Keratinocyte (primary cell): ENCODE measurements at regions not wholly inside any gene's neighbourhood (a gene's known extent, or its start where the extent isn't known, plus 50 kb on each side); places are given as distances from the start of the nearest gene placed in this dataset.

Experiments used
- DNase-seq: peaks from one replicate; pipeline ENCODE4 v3.0.0-alpha.2; 2011; ENCODE audit warnings: low read depth, missing footprints, low spot score
- FAIRE-seq: peaks from 2 replicates; lab custom pipeline; 2011; peaks lifted over from hg19 to GRCh38; lab: Jason Lieb, UNC
- H2AFZ ChIP-seq: 2 replicates; pipeline ENCODE4 v1.6.0; 2012; ENCODE audit warnings: low read length, control low read depth, inconsistent platforms; ENCODE audit not compliant: control insufficient read depth
- H3K27ac ChIP-seq: 2 replicates; pipeline ENCODE4 v1.5.1; 2011; ENCODE audit warnings: low read length; ENCODE audit not compliant: control insufficient read depth, insufficient read depth
- H3K27me3 ChIP-seq: 3 replicates; pipeline ENCODE4 v1.6.0; 2011; ENCODE audit warnings: low read length; ENCODE audit not compliant: control insufficient read depth, insufficient read depth; ENCODE audit errors: extremely low read depth
- H3K36me3 ChIP-seq, 2 experiments: 2 replicates in 1 of 2; 3 replicates in 1 of 2; pipeline ENCODE4 v1.5.1; 2011; ENCODE audit warnings: low read length in 2 of 2, mild to moderate bottlenecking in 1 of 2; ENCODE audit not compliant: control insufficient read depth in 2 of 2, insufficient read depth in 2 of 2; ENCODE audit errors: extremely low read depth in 1 of 2
- H3K4me1 ChIP-seq: 3 replicates; pipeline ENCODE4 v1.5.1; 2011; ENCODE audit warnings: low read length; ENCODE audit not compliant: control insufficient read depth, insufficient read depth; ENCODE audit errors: extremely low read depth
- H3K4me2 ChIP-seq: 3 replicates; pipeline ENCODE4 v1.6.0; 2011; ENCODE audit warnings: low read depth, low read length; ENCODE audit not compliant: control insufficient read depth, insufficient read depth; ENCODE audit errors: extremely low read depth
- H3K4me3 ChIP-seq, 3 experiments: fragments of 200-600 bp in 1 of 3; sonication (generic) in 1 of 3; 2 replicates in 2 of 3; 3 replicates in 1 of 3; pipeline ENCODE4 v1.5.1; 2011 to 2016; ENCODE audit warnings: low read length in 3 of 3, mild to moderate bottlenecking in 3 of 3, control low read depth in 2 of 3, inconsistent platforms in 1 of 3, low read depth in 1 of 3, mixed read lengths in 1 of 3, mixed run types in 1 of 3, moderate library complexity in 1 of 3; ENCODE audit not compliant: control insufficient read depth in 2 of 3, insufficient read depth in 2 of 3; ENCODE audit errors: extremely low read depth in 1 of 3
- H3K79me2 ChIP-seq: 2 replicates; pipeline ENCODE4 v1.6.0; 2012; ENCODE audit warnings: low read length; ENCODE audit not compliant: control insufficient read depth, insufficient read depth
- H3K9ac ChIP-seq: 3 replicates; pipeline ENCODE4 v1.6.0; 2011; ENCODE audit warnings: low read length; ENCODE audit not compliant: control insufficient read depth, insufficient read depth; ENCODE audit errors: extremely low read depth
- H3K9me1 ChIP-seq: 3 replicates; pipeline ENCODE4 v1.6.0; 2011; ENCODE audit warnings: low read length; ENCODE audit not compliant: control insufficient read depth, insufficient read depth; ENCODE audit errors: extremely low read depth
- H3K9me3 ChIP-seq: 2 replicates; pipeline ENCODE4 v1.5.1; 2012; ENCODE audit warnings: low read depth, low read length; ENCODE audit not compliant: control insufficient read depth
- H4K20me1 ChIP-seq: 3 replicates; pipeline ENCODE4 v1.6.0; 2011; ENCODE audit warnings: low read length; ENCODE audit not compliant: control insufficient read depth, insufficient read depth; ENCODE audit errors: extremely low read depth
- EZH2 ChIP-seq: IDR thresholded peaks from one replicate; pipeline ENCODE4 v1.6.1; 2012; ENCODE audit warnings: inconsistent platforms, mild to moderate bottlenecking, low read length, moderate library complexity
- dilution Hi-C: fragments of 300-500 bp; cut with MboI; formaldehyde crosslinking; loops from one replicate; pipeline ENCODE4 v1.7.0; 2020; ENCODE audit warnings: low sequenced_read_pairs; ENCODE audit not compliant: extremely low pct_ligation_motif_present
- TF ChIP-seq, protein P1 (sequence below), 3 experiments: IDR thresholded peaks in 1 of 3; conservative IDR thresholded peaks in 1 of 3; optimal IDR thresholded peaks in 1 of 3; 2 replicates in 2 of 3; 3 replicates in 1 of 3; pipeline versions ENCODE3 to v1.5.1; 2011; ENCODE audit warnings: low read length in 3 of 3, mild to moderate bottlenecking in 3 of 3, moderate library complexity in 2 of 3, control low read depth in 1 of 3, inconsistent platforms in 1 of 3; ENCODE audit not compliant: insufficient read depth in 2 of 3; ENCODE audit errors: extremely low read depth in 1 of 3

DNA sequence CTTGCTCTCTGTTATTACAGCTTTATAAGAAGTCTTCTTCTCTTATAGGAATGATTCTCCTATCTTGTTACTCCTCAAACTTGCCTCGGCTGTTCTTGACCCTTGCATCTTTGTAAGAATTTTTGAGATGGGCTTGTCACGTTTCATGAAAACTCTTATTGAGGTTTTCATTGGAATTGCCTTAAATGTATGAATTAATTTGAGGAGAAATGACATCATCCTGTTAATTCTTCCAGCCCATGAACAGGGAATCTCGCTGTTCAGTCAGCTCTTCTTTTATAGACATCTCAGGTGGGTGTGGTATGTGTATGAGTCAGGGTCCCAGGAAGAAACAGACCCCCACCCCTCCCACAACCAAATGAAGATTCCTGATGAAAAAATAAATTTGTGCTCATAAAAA, 107.1 kb upstream of the MYL2 start:
- Histone ChIP-seq H3K27me3 (peaks cover 39% of the 10 kb centered on the region), H2AFZ (no peak overlapping the region)

DNA sequence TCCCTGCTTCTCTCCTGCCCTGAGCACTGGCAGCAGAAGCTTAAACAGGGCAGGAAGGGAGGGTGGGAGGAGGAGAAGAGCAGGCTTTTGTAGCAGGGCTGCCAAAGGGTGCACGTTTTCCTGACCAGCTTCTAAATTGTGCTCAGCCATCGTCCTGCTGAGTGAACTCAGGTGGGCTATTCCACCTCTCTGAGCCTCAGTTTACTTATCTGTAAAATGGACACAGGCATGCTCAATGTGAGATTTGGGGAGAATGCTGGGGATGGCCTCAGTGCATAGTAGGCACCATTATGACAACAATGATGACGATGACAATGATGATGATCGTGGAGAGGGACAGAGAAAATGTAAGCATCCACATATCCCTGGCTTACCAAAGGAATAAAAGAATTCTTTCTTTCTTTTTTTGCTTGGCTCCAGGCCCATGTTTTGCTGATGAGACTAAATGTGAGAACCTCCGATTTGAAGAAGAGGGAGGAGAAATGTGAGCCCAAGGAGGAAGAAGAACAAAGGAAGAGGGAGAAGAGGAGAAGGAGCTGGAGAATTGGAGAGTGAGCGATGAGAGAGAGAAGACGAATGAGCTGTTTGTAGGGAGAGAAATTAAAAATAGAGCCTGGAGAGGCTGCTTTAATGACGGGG, 105.5 kb upstream of the MYL2 start:
- no peak overlapping the region for H3K4me3 ChIP-seq
- no peak for FAIRE-seq
- H3K79me2 ChIP-seq = no peaks in the 10 kb centered on the region
- peaks cover 29% of the 10 kb centered on the region for H3K27me3 ChIP-seq
- H3K9me1 ChIP-seq = no peaks in the 10 kb centered on the region
- H2AFZ ChIP-seq = no peak overlapping the region
- no peaks in the 10 kb centered on the region for H4K20me1 ChIP-seq
- H3K4me2 ChIP-seq = no peak overlapping the region
- H3K9ac ChIP-seq = no peak overlapping the region
- DNase-seq = no peak
- no peaks in the 10 kb centered on the region for H3K9me3 ChIP-seq
- H3K4me1 ChIP-seq = peaks cover 3% of the 10 kb centered on the region
- H3K36me3 ChIP-seq = no peaks in the 10 kb centered on the region
- dilution Hi-C loops = no loop called here
- TF ChIP-seq, protein P1, sequence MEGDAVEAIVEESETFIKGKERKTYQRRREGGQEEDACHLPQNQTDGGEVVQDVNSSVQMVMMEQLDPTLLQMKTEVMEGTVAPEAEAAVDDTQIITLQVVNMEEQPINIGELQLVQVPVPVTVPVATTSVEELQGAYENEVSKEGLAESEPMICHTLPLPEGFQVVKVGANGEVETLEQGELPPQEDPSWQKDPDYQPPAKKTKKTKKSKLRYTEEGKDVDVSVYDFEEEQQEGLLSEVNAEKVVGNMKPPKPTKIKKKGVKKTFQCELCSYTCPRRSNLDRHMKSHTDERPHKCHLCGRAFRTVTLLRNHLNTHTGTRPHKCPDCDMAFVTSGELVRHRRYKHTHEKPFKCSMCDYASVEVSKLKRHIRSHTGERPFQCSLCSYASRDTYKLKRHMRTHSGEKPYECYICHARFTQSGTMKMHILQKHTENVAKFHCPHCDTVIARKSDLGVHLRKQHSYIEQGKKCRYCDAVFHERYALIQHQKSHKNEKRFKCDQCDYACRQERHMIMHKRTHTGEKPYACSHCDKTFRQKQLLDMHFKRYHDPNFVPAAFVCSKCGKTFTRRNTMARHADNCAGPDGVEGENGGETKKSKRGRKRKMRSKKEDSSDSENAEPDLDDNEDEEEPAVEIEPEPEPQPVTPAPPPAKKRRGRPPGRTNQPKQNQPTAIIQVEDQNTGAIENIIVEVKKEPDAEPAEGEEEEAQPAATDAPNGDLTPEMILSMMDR (optimal IDR thresholded peaks at IDR 0.05 in 1 of 3, IDR thresholded peaks at IDR 0.05 in 1 of 3, conservative IDR thresholded peaks at IDR 0.05 in 1 of 3; ENCODE audit: extremely low read depth in 1 of 3, insufficient read depth in 2 of 3, low read length in 3 of 3) = no peak
- no peak for TF ChIP-seq EZH2
- no peak overlapping the region for H3K27ac ChIP-seq

More for the DNA sequence above, 107.1 kb upstream of the MYL2 start:
- Histone ChIP-seq H3K79me2 (no peaks in the 10 kb centered on the region), H3K4me3 (no peak overlapping the region), H3K27ac (no peak overlapping the region), H3K4me1 (peaks cover 3% of the 10 kb centered on the region), H3K9ac (no peak overlapping the region), H3K9me3 (no peaks in the 10 kb centered on the region), H3K9me1 (no peaks in the 10 kb centered on the region), H4K20me1 (no peaks in the 10 kb centered on the region), H3K4me2 (no peak overlapping the region), H3K36me3 (no peaks in the 10 kb centered on the region)
- FAIRE-seq = no peak
- dilution Hi-C loops = no loop called here
- DNase-seq = no peak
- TF ChIP-seq, protein P1 (optimal IDR thresholded peaks at IDR 0.05 in 1 of 3, IDR thresholded peaks at IDR 0.05 in 1 of 3, conservative IDR thresholded peaks at IDR 0.05 in 1 of 3; ENCODE audit: extremely low read depth in 1 of 3, insufficient read depth in 2 of 3, low read length in 3 of 3) = no peak
